Natural killer cell (primary cell): ENCODE measurements at regions not wholly inside any gene's neighbourhood (a gene's known extent, or its start where the extent isn't known, plus 50 kb on each side); places are given as distances from the start of the nearest gene placed in this dataset.

Experiments used
- ATAC-seq, 3 donors: fragments of 150-1000 bp in 2 of 3; fragments of 200-7000 bp in 1 of 3; cut with Tn5 transposase; 1 replicate in 1 of 3; 2 replicates in 2 of 3; pipeline ENCODE4 v1.10.0; 2021; ENCODE audit warnings: mild to moderate bottlenecking in 2 of 3, moderate library complexity in 2 of 3
- DNase-seq, 2 donors: peaks; one replicate each; pipeline versions ENCODE4 v3.0.0 to v3.0.0-alpha.2; 2013 to 2021; ENCODE audit warnings: mixed read lengths in 1 of 2
- H3K27ac ChIP-seq: one replicate; pipeline ENCODE4 v1.5.1; 2013; ENCODE audit warnings: mild to moderate bottlenecking, low read length
- H3K27me3 ChIP-seq: one replicate; pipeline ENCODE4 v1.6.1; 2013; ENCODE audit warnings: low read length; ENCODE audit not compliant: control insufficient read depth, insufficient read depth
- H3K36me3 ChIP-seq: one replicate; pipeline ENCODE4 v1.6.1; 2013; ENCODE audit warnings: low read length; ENCODE audit not compliant: control insufficient read depth, insufficient read depth
- H3K4me1 ChIP-seq: one replicate; pipeline ENCODE4 v1.6.1; 2013; ENCODE audit warnings: low read length; ENCODE audit not compliant: control insufficient read depth, insufficient read depth
- H3K4me3 ChIP-seq: one replicate; pipeline ENCODE4 v1.5.1; 2013; ENCODE audit warnings: low read length
- H3K9me3 ChIP-seq: one replicate; pipeline ENCODE4 v1.6.1; 2013; ENCODE audit warnings: low read length; ENCODE audit not compliant: control insufficient read depth, insufficient read depth
- H3K27ac Mint-ChIP-seq, 2 donors: one replicate each; pipeline ENCODE4 v1.8.0; 2022; ENCODE audit warnings: mild to moderate bottlenecking in 2 of 2, mixed read lengths in 2 of 2, moderate library complexity in 1 of 2
- H3K27me3 Mint-ChIP-seq, 2 donors: one replicate each; pipeline ENCODE4 v1.8.0; 2022; ENCODE audit warnings: low read depth in 2 of 2, mixed read lengths in 2 of 2
- H3K36me3 Mint-ChIP-seq: one replicate; pipeline ENCODE4 v1.8.0; 2022; ENCODE audit warnings: mixed read lengths
- H3K4me1 Mint-ChIP-seq, 2 donors: one replicate each; pipeline ENCODE4 v1.8.0; 2022; ENCODE audit warnings: mixed read lengths in 2 of 2
- H3K4me3 Mint-ChIP-seq: one replicate; pipeline ENCODE4 v1.8.0; 2022; ENCODE audit warnings: mild to moderate bottlenecking, moderate library complexity, mixed read lengths
- H3K9me3 Mint-ChIP-seq, 2 donors: one replicate each; pipeline ENCODE4 v1.8.0; 2022; ENCODE audit warnings: mixed read lengths in 2 of 2
- whole genome bisulfite sequencing: methylation state at CpG from one replicate; pipeline ENCODE4 v1.1.7; 2013; ENCODE audit warnings: missing lambda C conversion rate; ENCODE audit not compliant: insufficient coverage; 5-methylcytosine and 5-hydroxymethylcytosine counted together
- intact Hi-C: fragments of 100-400 bp; cut with micrococcal nuclease; formaldehyde crosslinking; loops from one replicate; pipeline ENCODE4 v1.14.2; 2022
- TF ChIP-seq, protein P1 (sequence below): fragments of 200-600 bp; IDR thresholded peaks from one replicate; pipeline ENCODE4 v1.8.0; 2022; ENCODE audit warnings: antibody characterized with exemption

DNA sequence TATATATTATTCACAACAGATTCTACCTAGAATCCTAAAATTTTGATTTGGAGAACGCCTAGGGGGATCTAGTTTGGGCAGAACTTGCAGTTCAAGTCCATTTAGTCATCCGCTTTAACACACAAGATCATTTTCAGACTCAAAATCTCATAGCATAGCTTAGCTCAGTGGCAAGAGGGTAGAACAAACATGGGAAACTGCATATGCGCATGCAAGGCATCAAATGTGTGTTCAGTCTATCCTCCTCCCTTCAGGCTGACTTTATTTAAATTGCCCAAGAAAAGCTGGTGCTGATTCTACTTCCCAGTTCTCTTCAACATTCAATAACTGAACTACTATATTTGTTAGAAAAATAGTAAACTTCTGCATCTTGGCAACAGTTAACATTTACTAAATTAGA lies 79.6 kb upstream of the NRXN1 start:
- ATAC-seq (no peak), DNase-seq (no peak)
- TF ChIP-seq, protein P1, sequence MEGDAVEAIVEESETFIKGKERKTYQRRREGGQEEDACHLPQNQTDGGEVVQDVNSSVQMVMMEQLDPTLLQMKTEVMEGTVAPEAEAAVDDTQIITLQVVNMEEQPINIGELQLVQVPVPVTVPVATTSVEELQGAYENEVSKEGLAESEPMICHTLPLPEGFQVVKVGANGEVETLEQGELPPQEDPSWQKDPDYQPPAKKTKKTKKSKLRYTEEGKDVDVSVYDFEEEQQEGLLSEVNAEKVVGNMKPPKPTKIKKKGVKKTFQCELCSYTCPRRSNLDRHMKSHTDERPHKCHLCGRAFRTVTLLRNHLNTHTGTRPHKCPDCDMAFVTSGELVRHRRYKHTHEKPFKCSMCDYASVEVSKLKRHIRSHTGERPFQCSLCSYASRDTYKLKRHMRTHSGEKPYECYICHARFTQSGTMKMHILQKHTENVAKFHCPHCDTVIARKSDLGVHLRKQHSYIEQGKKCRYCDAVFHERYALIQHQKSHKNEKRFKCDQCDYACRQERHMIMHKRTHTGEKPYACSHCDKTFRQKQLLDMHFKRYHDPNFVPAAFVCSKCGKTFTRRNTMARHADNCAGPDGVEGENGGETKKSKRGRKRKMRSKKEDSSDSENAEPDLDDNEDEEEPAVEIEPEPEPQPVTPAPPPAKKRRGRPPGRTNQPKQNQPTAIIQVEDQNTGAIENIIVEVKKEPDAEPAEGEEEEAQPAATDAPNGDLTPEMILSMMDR, result no peak
- Histone ChIP-seq H3K27ac (no peak overlapping the region), H3K4me3 (no peak overlapping the region), H3K9me3 (no peaks in the 10 kb centered on the region), H3K36me3 (no peaks in the 10 kb centered on the region), H3K4me1 (no peaks in the 10 kb centered on the region), H3K27me3 (no peaks in the 10 kb centered on the region)
- H3K27me3 Mint-ChIP-seq, result no peaks in the 10 kb centered on the region
- intact Hi-C loops, result no loop called here
- H3K4me1 Mint-ChIP-seq, result no peaks in the 10 kb centered on the region
- 83% methylated on average over 3 of the region's 3 CpGs for WGBS
- H3K9me3 Mint-ChIP-seq, result peaks cover 11 to 19% of the 10 kb centered on the region in 2 donors
- H3K36me3 Mint-ChIP-seq, result peaks cover 6% of the 10 kb centered on the region
- H3K27ac Mint-ChIP-seq, result no peak overlapping the region
- no peak overlapping the region for H3K4me3 Mint-ChIP-seq

DNA sequence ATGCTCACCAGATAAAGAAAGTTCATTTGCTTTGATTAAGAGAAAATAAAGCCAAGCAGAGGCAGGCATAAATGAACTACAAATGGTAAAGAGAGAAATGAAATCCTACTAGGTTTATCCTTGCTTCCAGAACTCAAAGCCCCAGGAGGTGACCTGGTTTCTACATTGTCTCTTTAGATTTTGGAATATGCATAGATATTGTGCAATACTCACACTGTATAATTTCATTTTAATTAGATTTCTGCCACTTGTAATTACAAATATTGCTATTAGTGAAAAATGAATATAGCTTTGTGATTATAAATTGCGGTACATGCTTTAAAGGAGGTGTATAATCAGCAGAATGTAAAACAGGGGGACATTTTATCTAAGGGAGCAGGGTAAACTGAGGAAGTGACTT lies 76.9 kb upstream of the NRXN1 start:
- peaks cover 10 to 14% of the 10 kb centered on the region in 2 donors for H3K9me3 Mint-ChIP-seq
- H3K36me3 ChIP-seq, result no peaks in the 10 kb centered on the region
- H3K27ac ChIP-seq, result no peak overlapping the region
- no peak overlapping the region for H3K4me3 ChIP-seq
- no peaks in the 10 kb centered on the region for H3K27me3 ChIP-seq
- peaks cover 4% of the 10 kb centered on the region for H3K9me3 ChIP-seq
- no peak overlapping the region for H3K27ac Mint-ChIP-seq
- no peaks in the 10 kb centered on the region for H3K4me1 ChIP-seq
- no peaks in the 10 kb centered on the region for H3K27me3 Mint-ChIP-seq
- intact Hi-C loops, result no loop called here
- peaks cover 0 to under 1% of the 10 kb centered on the region in 2 donors for H3K4me1 Mint-ChIP-seq
- 100% methylated on average over 1 of the region's 1 CpG for WGBS
- H3K36me3 Mint-ChIP-seq, result peaks cover 6% of the 10 kb centered on the region
- no peak overlapping the region for H3K4me3 Mint-ChIP-seq
- DNase-seq, result no peak
- ATAC-seq, result no peak
- TF ChIP-seq, protein P1, result no peak

DNA sequence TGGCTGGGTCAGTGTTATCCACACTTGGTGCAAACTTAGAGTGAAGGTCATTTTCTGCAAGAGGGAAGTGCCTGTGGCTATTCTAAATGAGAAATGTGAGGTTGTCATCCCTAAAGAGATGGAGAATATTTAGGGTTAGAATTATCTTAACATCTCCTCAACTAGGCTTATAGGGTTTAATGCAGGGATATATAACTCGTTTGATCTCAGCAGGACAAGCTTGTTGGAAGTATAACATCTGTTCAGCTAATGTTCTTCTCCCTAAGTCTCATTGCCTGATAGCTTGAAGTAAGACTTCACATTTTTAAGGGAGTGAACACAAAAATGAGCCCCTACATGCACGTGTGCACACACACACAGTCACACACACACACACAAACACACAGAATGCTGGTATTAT lies 75.9 kb upstream of the NRXN1 start:
- TF ChIP-seq, protein P1, result no peak
- Mint-ChIP-seq H3K9me3 (peaks cover 16 to 20% of the 10 kb centered on the region in 2 donors), H3K4me1 (peaks cover 0 to 5% of the 10 kb centered on the region in 2 donors), H3K27ac (no peak overlapping the region), H3K27me3 (no peaks in the 10 kb centered on the region), H3K36me3 (peaks cover 6% of the 10 kb centered on the region), H3K4me3 (no peak overlapping the region)
- Histone ChIP-seq H3K4me3 (no peak overlapping the region), H3K27ac (no peak overlapping the region), H3K4me1 (no peaks in the 10 kb centered on the region), H3K9me3 (peaks cover 4% of the 10 kb centered on the region), H3K27me3 (no peaks in the 10 kb centered on the region), H3K36me3 (no peaks in the 10 kb centered on the region)
- ATAC-seq, result no peak
- 67% methylated on average over 2 of the region's 2 CpGs for WGBS
- DNase-seq, result no peak
- intact Hi-C loops, result no loop called here

DNA sequence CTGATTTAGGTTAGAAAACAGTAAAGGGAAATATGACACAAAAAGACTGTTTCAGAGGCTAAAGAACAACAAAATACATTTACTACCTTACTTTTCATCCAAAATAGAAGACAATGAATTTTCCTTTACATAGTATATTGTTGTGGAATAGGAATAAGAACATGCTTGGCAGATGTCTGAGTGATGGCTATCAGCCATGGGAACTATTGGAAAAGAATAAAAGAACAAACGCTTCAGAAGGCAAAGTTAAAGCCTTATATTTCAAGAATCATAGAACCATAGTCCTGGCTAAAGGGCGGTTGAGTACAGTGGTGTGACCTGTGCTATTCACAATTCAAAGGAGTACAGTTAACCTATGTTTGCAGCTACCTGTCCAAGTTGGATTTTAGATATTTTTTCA lies 73.9 kb upstream of the NRXN1 start:
- no peaks in the 10 kb centered on the region for H3K4me1 ChIP-seq
- no peaks in the 10 kb centered on the region for H3K36me3 ChIP-seq
- DNase-seq (no peak), ATAC-seq (no peak)
- H3K9me3 Mint-ChIP-seq, result peaks cover 18 to 25% of the 10 kb centered on the region in 2 donors
- H3K9me3 ChIP-seq, result peaks cover 4% of the 10 kb centered on the region
- no peak overlapping the region for H3K27ac Mint-ChIP-seq
- peaks cover 0 to 5% of the 10 kb centered on the region in 2 donors for H3K4me1 Mint-ChIP-seq
- WGBS, result 77% methylated on average over 2 of the region's 2 CpGs
- H3K27me3 ChIP-seq, result no peaks in the 10 kb centered on the region
- H3K27me3 Mint-ChIP-seq, result no peaks in the 10 kb centered on the region
- peaks cover 6% of the 10 kb centered on the region for H3K36me3 Mint-ChIP-seq
- H3K4me3 ChIP-seq, result no peak overlapping the region
- intact Hi-C loops, result no loop called here
- no peak overlapping the region for H3K4me3 Mint-ChIP-seq
- TF ChIP-seq, protein P1, result no peak
- no peak overlapping the region for H3K27ac ChIP-seq
